ENCODE measurements at regions not wholly inside any gene's neighbourhood (a gene's known extent, or its start where the extent isn't known, plus 50 kb on each side); places are given as distances from the start of the nearest gene placed in this dataset.

DNA sequence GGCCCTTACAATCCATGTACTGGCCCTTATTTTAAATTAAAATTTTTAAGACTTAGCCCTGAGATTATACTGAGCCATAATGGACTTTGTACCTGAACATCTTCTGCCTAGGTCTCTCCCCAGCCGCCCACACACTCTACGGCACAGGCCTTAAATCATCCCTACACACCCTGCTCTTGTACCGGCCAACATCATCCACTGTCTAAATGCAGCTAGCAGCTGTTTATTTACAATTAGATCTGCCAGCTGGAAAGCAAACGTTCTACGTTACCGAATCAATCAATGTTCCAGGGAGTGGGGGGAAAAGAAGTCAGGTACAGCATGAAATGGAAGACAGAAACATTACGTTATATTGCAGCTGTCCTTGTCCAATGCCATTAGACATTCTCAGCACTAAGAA is 88.4 kb upstream of the GRAMD2B start:
- Mint-ChIP-seq H3K27ac (no peak overlapping the region), H3K27me3 (peaks cover 1% of the 10 kb centered on the region), H3K4me3 (no peak overlapping the region), H3K4me1 (no peaks in the 10 kb centered on the region), H3K9me3 (no peaks in the 10 kb centered on the region), H3K36me3 (ENCODE audit: low read depth) (no peaks in the 10 kb centered on the region)
- no peak for DNase-seq
- ChIA-PET CTCF (interaction anchor here (0.5 kb wide), 1 partner anchor 209 kb away, joined by 3 read pairs; no protein-coding TSS in a partner anchor), POLR2A (no interaction called here)
- ATAC-seq (ENCODE audit: low read depth), result no peak
- TF ChIP-seq, protein P1, sequence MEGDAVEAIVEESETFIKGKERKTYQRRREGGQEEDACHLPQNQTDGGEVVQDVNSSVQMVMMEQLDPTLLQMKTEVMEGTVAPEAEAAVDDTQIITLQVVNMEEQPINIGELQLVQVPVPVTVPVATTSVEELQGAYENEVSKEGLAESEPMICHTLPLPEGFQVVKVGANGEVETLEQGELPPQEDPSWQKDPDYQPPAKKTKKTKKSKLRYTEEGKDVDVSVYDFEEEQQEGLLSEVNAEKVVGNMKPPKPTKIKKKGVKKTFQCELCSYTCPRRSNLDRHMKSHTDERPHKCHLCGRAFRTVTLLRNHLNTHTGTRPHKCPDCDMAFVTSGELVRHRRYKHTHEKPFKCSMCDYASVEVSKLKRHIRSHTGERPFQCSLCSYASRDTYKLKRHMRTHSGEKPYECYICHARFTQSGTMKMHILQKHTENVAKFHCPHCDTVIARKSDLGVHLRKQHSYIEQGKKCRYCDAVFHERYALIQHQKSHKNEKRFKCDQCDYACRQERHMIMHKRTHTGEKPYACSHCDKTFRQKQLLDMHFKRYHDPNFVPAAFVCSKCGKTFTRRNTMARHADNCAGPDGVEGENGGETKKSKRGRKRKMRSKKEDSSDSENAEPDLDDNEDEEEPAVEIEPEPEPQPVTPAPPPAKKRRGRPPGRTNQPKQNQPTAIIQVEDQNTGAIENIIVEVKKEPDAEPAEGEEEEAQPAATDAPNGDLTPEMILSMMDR (IDR thresholded peaks at IDR 0.05), result no peak
- intact Hi-C loops (cut with micrococcal nuclease), result loop anchor here (5.0 kb wide), 1 partner anchor 468 kb away; no protein-coding TSS in a partner anchor

DNA sequence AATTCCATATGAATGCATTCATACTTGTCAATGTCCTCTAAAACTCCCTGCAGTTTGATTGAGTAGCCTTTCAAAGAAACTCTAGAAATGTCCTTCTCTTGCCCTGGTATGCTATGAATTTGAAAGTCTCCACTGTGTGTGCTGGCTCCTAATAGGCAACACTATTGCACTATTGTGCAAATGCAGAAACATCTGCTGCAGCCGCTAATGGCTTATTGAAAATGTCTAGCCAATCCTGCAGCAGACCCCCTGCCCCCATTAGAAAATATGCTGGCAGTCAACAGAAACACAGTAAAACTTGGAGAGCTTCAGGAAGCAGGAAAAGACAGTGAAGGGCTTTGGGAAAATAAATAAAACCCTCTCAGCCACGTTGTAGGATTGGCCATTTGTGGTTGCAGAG is 87.3 kb upstream of the GRAMD2B start:
- CTCF ChIA-PET, result interaction anchor here (0.8 kb wide), 1 partner anchor 202 kb away, joined by 3 read pairs; no protein-coding TSS in a partner anchor
- POLR2A ChIA-PET, result no interaction called here
- H3K4me1 Mint-ChIP-seq, result no peaks in the 10 kb centered on the region

DNA sequence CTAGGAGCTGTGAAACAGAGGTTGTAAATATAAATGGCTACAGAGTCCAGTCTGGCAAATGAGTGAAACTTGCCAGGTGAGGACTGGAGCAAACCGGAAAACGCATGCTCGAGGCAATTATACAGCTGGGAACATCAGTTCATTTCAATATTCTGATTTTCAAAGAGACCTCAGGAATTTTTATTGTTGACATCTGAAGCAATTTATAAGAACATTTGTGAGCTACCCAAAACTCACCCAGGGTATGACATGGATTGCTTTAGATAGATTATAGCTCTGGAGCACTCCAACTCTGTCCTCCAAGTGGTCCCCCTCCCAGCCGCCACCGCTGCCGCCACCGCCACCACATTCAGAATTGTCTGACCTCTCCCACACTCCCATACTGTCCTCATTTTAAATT is 84.6 kb upstream of the GRAMD2B start:
- ChIA-PET CTCF (interaction anchor here (0.7 to 2.8 kb wide), 11 partner anchors 11 to 1154 kb away, joined by 3 to 30 read pairs (median 10); partner anchors contain the start of gene PHAX), POLR2A (no interaction called here)
- no peaks in the 10 kb centered on the region for H3K4me1 Mint-ChIP-seq
- ATAC-seq (ENCODE audit: low read depth) (no peak), DNase-seq (no peak)
- peaks cover 15% of the 10 kb centered on the region for H3K27me3 Mint-ChIP-seq
- intact Hi-C loops (cut with micrococcal nuclease), result loop anchor here (1.0 to 5.0 kb wide), 5 partner anchors 162 to 1154 kb away; no protein-coding TSS in a partner anchor
- H3K4me3 Mint-ChIP-seq, result no peak overlapping the region
- H3K9me3 Mint-ChIP-seq, result no peaks in the 10 kb centered on the region
- TF ChIP-seq, protein P1 (IDR thresholded peaks at IDR 0.05), result no peak
- H3K36me3 Mint-ChIP-seq (ENCODE audit: low read depth), result no peaks in the 10 kb centered on the region
- H3K27ac Mint-ChIP-seq, result no peak overlapping the region

More for the DNA sequence above, 87.3 kb upstream of the GRAMD2B start:
- TF ChIP-seq, protein P1 (IDR thresholded peaks at IDR 0.05), result no peak
- intact Hi-C loops (cut with micrococcal nuclease), result loop anchor here (5.0 kb wide), 1 partner anchor 466 kb away; no protein-coding TSS in a partner anchor
- DNase-seq (no peak), ATAC-seq (ENCODE audit: low read depth) (no peak)
- Mint-ChIP-seq H3K9me3 (no peaks in the 10 kb centered on the region), H3K27ac (no peak overlapping the region), H3K36me3 (ENCODE audit: low read depth) (no peaks in the 10 kb centered on the region), H3K27me3 (peaks cover 3% of the 10 kb centered on the region), H3K4me3 (no peak overlapping the region)

GRCh38 chr5:126339215-126339805 is 83.9 kb upstream of the GRAMD2B start:
- TF ChIP-seq, protein P1 (IDR thresholded peaks at IDR 0.05), result peak; percentile 40

GRCh38 chr5:126341906-126342630 is 81.1 kb upstream of the GRAMD2B start:
- Mint-ChIP-seq H3K4me3 (no peak overlapping the region), H3K36me3 (ENCODE audit: low read depth) (no peaks in the 10 kb centered on the region), H3K27ac (no peak overlapping the region), H3K9me3 (no peaks in the 10 kb centered on the region), H3K27me3 (peaks cover 28% of the 10 kb centered on the region), H3K4me1 (no peaks in the 10 kb centered on the region)
- TF ChIP-seq, protein P1 (IDR thresholded peaks at IDR 0.05), result no peak
- DNase-seq, result no peak
- CTCF ChIA-PET, result interaction anchor here (0.9 to 1.4 kb wide), 5 partner anchors 195 to 259 kb away, joined by 3 to 4 read pairs (median 3); partner anchors contain the start of gene PHAX
- ATAC-seq (ENCODE audit: low read depth), result no peak
- intact Hi-C loops (cut with micrococcal nuclease), result no loop called here
- POLR2A ChIA-PET, result no interaction called here

More at GRCh38 chr5:126339215-126339805, 83.9 kb upstream of the GRAMD2B start:
- no peaks in the 10 kb centered on the region for H3K4me1 Mint-ChIP-seq
- no peaks in the 10 kb centered on the region for H3K9me3 Mint-ChIP-seq
- H3K36me3 Mint-ChIP-seq (ENCODE audit: low read depth), result no peaks in the 10 kb centered on the region
- ATAC-seq (ENCODE audit: low read depth) (no peak), DNase-seq (no peak)
- intact Hi-C loops (cut with micrococcal nuclease), result loop anchor here (1.0 to 5.0 kb wide), 5 partner anchors 161 to 1153 kb away; no protein-coding TSS in a partner anchor
- ChIA-PET POLR2A (no interaction called here), CTCF (interaction anchor here (0.7 to 2.8 kb wide), 12 partner anchors 10 to 1153 kb away, joined by 3 to 30 read pairs (median 9); partner anchors contain the start of gene PHAX)
- peaks cover 21% of the 10 kb centered on the region for H3K27me3 Mint-ChIP-seq
- no peak overlapping the region for H3K27ac Mint-ChIP-seq
- H3K4me3 Mint-ChIP-seq, result no peak overlapping the region
